ENCODE measurements at regions not wholly inside any gene's neighbourhood (a gene's known extent, or its start where the extent isn't known, plus 50 kb on each side); places are given as distances from the start of the nearest gene placed in this dataset.
"Not testable (repeated sequence)": the region's sequence is repeated elsewhere in the genome, so short reads cannot be mapped to it uniquely, and the experiment has no call there.

DNA sequence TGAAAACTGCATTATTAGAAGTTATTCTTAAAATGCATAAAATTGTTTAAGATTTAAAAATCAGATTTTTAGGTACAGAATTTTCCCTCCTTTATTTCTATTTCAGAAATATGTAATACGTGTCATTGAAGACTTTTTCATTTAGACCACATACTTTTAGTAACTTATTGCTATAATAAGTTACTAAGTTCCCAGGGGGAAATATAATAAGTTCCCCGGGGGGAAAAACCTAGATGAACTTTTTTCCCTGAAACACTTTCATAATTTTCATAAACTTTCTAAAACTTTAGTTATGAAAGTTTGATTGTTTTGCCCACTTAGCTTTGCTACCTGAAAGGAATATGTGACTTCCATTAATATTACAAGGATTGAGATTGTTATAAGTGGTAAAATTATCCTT, 1341.5 kb upstream of the IGFBP7 start:
- FAIRE-seq (no peak), DNase-seq (ENCODE audit: low spot score in 2 of 2) (no peak)

GRCh38 chr4:58435871-58436270, 1325.7 kb upstream of the IGFBP7 start:
- DNase-seq (ENCODE audit: low spot score in 2 of 2) (no peak), FAIRE-seq (no peak)

DNA sequence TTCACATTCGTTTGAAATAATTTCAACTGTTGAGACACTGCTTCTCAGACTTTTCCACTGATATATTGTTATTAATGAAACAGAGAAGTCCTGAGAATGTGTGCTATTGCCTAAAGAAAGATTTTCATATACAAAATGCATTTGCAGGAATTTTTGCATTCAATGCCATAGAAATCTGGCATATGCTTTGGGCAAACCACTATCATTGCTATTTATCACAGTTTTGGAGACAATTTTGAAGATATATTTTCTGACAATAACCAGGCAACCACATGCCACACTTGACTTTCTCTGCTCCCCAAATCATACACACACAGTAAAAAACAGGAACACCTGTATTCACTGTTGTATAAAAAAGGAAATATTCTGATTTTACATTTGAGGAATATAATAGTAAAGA, 1303.7 kb upstream of the IGFBP7 start:
- no peak for FAIRE-seq
- DNase-seq (ENCODE audit: low spot score in 2 of 2): no peak

GRCh38 chr4:58411904-58412303, 1301.7 kb upstream of the IGFBP7 start:
- DNase-seq (ENCODE audit: low spot score in 2 of 2): no peak
- no peak for FAIRE-seq

- no peak for FAIRE-seq
- DNase-seq (ENCODE audit: low spot score in 2 of 2): no peak
Measured at GRCh38 chr4:58406762-58407161, 1296.6 kb upstream of the IGFBP7 start.

GRCh38 chr4:58368221-58368620, 1258.0 kb upstream of the IGFBP7 start:
- no peak for DNase-seq (ENCODE audit: low spot score in 2 of 2)
- no peak for FAIRE-seq

DNA sequence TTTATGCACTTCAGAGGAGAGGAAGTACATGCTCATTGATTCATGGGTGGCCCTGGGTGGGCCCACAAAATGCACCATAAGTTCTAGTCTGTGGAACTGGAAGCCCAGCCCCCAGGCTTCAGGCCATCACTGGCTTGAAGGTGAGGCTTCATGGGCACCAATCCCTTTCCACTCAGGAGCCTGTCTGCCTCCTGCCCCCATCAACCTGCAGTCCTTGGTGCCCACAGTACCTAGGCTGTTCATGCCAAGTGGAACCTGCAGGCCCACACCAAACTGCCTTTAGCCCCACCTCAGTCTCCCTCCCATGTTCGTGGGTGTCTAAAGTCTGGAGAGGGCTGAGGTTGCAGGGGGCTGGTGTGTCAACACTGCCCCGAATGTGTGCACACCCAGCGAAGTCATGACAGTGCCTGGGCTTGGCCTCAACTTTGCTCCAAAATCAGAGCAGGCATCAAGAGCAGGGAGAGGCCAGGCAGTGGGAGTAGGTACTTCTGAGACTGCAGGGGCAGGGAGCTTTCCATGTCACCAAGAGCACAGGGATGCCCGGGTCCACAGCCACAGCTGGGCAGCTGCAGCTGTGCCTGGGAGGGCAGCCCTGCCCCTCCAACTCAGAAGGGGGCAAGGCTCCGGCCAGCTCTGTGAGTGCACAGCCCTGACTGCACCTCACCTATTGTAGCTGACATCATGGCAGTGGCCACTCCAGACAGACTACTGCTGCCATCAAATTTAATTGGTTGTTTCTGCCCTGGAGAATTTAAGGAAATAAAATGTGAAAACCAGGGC, 1250.4 kb upstream of the IGFBP7 start:
- DNase-seq (ENCODE audit: low spot score in 2 of 2): no peak
- FAIRE-seq: no peak

DNA sequence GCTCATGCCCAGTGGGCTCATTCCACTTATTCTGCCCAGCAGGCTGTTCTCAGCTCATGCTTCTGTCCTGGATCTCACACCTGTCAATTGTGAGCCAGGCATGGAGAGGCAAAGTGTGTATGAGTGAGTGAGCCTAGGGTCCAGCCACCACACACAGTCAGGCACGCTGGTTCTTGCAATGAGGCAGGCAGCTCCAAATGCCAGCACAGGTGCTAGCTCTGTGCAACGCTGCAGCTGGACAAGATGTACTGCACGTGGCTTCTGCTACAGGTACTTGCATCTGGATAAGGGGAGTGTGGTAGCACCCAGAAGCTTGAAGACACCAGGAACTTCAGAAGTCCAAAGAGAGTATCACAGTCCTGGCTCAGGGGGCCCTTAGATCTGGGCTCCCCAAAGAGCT, 1249.4 kb upstream of the IGFBP7 start:
- FAIRE-seq (no peak), DNase-seq (ENCODE audit: low spot score in 2 of 2) (no peak)

DNA sequence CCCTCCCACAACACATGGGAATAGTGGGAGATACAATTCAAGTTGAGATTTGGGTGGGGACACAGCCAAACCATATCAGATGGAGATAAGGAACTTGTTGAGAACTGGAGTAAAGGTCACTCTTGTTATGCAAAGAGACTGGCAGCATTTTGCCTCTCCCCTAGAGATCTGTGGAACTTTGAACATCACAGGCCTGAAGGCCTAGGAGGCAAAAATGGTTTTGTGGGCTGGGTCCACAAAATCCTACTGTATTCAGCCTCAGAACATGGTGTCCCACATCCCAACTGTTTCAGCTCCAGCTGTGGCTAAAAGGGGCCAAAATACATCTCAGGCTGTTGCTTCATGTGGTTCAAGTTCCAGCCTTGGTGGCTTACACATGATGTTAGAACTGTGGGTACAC, 1247.8 kb upstream of the IGFBP7 start:
- no peak for FAIRE-seq

DNA sequence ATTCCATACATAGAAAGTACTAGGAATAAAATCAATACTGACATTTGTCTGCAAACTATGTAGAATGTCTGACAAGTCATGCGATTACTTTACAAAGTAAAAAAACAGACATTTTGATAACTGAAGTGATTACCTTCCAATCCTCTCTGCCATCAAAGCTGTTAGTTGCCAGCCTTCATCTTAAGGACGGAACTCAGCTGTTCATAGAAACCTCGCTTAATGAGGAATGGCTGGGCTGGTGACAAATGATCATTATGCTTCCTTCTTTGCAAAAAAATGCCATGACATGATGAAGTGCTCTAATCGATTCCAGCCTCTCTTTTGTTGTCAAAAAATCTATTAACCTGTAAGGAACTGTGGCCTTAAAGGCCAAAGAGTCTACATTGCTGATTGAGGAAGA, 1214.9 kb upstream of the IGFBP7 start:
- DNase-seq (ENCODE audit: low spot score in 2 of 2): no peak
- FAIRE-seq: no peak

More for the DNA sequence above, 1247.8 kb upstream of the IGFBP7 start:
- DNase-seq (ENCODE audit: low spot score in 2 of 2): no peak

DNA sequence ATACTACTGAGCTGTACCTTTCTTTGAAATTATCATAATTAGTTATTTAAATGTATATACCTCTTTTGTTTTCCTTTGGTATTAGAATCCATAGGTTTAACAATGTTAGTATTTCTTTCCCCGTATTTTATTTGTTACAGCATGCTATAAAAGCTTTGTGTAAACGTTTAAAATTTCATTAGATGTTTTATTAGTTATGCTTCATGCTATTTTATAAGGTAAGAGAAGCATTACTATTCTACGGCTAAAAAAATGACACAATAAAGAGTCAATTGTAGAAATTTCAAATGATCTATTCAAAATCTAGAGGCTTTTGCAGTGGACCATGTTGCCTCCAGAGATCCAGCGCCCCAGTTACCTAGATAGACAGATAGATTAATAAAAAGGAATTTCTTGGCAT, 1203.3 kb upstream of the IGFBP7 start:
- DNase-seq (ENCODE audit: low spot score in 2 of 2): no peak
- FAIRE-seq: no peak

DNA sequence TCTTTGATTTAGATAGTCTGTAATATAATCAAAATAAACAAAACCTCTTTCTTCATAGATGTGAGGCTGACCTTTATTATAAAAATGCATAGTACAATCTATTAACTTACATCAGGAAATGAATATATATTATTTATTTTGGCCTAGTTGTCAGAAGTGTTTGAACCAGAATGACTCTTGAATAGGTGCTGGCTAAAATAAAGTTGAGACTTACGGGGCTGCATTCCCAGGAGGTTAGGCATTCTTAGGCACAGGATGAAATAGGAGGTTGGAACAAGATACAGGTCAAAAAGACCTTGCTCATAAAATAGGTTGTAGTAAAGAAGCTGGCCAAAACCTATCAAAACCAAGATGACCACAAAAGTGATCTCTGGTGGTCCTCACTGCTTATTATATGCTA, 1193.3 kb upstream of the IGFBP7 start:
- no peak for DNase-seq (ENCODE audit: low spot score in 2 of 2)
- FAIRE-seq: no peak

- no peak for FAIRE-seq
- DNase-seq (ENCODE audit: low spot score in 2 of 2): no peak
Measured at GRCh38 chr4:58301376-58301999, 1191.3 kb upstream of the IGFBP7 start.

GRCh38 chr4:58286335-58286734, 1176.2 kb upstream of the IGFBP7 start:
- DNase-seq (ENCODE audit: low spot score in 2 of 2): no peak

DNA sequence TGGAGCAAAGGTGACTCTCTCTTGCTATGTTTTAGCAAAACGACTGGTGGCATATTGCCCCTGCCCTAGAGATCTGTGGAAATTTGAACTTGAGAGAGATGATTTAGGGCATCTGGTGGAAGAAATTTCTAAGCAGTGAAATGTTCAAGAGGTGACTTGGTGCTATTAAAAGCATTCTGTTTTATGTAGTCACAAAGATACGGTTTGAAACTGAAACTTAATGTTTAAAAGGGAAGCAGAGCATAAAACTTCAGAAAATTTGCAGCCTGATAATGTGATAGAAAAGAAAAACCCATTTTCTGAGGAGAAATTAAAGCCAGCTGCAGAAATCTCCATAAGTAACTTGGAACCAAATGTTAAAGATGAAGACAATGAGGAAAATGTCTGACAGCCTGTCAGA, 1170.7 kb upstream of the IGFBP7 start:
- DNase-seq (ENCODE audit: low spot score in 2 of 2); FAIRE-seq: not testable (repeated sequence)

More at GRCh38 chr4:58286335-58286734, 1176.2 kb upstream of the IGFBP7 start:
- FAIRE-seq: no peak

DNA sequence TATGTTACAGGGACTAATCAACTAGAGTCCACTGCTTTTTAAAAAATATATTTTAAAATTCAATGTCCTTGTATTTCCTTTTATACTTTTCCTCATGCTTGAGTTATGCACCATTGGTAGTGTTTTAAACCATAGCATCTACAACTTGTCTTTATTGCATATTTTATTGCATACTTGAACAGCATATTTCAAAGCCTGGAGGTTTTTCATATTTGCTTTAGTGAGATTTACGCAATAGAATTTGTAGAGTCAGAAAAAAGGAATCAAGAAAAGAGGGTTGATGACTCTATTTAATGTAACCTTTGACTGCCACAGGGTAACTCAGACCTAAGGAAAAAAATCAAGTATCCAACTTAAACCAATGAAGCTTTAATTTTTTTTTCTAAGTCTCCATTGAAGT, 1165.7 kb upstream of the IGFBP7 start:
- FAIRE-seq (no peak), DNase-seq (ENCODE audit: low spot score in 2 of 2) (no peak)

DNA sequence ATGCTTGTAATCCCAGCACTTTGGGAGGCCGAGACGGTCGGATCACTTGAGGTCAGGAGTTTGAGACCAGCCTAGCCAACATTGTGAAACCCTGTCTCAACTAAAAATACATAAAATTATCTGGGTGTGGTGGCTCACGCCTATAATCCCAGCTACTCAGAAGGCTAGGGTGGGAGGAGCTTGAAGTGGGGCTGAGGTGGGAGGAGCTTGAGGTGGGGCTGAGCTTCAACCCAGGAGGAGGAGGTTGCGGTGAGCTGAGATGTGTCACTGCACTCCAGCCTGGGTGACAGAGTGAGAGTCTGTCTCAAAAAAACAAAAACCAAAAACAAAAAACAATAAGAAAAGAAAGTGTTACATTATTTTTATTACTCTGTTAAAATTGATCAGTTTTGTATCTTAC, 1164.4 kb upstream of the IGFBP7 start:
- FAIRE-seq: no peak
- no peak for DNase-seq (ENCODE audit: low spot score in 2 of 2)

DNA sequence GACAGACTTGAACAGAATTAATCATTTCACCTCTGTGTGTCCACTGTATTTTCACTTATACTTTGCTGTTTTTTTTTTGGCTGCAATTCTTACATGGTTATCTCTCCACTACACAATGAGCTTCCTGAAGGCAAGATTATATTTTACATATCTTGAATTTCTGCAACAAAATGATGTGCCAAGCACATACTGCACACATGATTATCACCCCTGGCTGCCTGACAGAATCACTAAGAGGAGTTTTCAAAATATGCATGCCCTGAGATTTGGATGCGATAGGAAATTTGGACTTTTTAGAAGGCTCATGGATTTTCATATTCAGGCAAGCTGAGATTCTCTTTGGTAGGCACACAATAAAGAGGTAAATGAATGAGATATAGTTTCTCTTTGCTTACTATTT, 1162.1 kb upstream of the IGFBP7 start:
- no peak for FAIRE-seq
- DNase-seq (ENCODE audit: low spot score in 2 of 2): no peak

GRCh38 chr4:58265734-58266133, 1155.5 kb upstream of the IGFBP7 start:
- DNase-seq (ENCODE audit: low spot score in 2 of 2) (no peak), FAIRE-seq (no peak)

DNA sequence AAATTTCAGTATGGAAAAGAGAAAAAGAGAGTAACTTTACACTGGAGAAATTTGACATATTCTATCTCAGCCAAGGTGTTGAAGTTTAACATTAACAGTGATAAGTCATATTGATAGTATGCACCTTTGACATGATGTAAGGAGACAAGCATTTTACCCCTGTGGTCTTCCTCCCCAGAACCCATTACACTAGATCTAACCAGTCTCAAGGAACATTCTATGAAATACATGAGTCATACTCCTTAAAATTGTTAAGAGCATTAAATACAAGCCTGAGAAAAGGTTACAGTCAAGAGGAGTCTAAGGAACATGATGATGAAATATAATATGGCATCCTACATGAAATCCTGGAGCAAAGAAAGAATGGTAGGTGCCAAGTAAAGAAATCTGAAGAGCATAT, 1151.3 kb upstream of the IGFBP7 start:
- FAIRE-seq: no peak
- DNase-seq (ENCODE audit: low spot score in 2 of 2): no peak

- FAIRE-seq (no peak), DNase-seq (ENCODE audit: low spot score in 2 of 2) (no peak)
Measured at GRCh38 chr4:58254291-58254690, 1144.1 kb upstream of the IGFBP7 start.

DNA sequence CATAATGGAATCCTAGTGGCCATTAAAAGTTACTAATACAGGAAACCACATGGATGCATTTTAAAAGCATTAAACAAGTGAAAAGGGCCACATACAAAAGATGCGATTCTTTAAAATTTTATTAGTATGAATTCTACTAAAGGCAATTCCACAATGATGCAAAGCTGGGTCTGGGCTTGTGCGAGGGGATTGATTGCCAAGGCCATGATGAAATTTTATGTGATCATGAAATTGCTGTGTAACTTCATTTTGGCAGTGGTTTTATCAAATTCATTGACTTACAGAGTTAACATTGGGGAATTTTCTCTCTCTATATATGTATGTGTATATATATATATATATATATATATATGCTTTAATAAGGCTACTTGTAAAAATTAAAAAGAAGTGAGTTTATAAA, 1142.5 kb upstream of the IGFBP7 start:
- DNase-seq (ENCODE audit: low spot score in 2 of 2) (no peak), FAIRE-seq (no peak)

Data from frontal cortex (tissue), 3 donors.